Epithelial cell of proximal tubule (primary cell): ENCODE measurements at regions not wholly inside any gene's neighbourhood (a gene's known extent, or its start where the extent isn't known, plus 50 kb on each side); places are given as distances from the start of the nearest gene placed in this dataset.

ENCODE experiments used
- DNase-seq: peaks from one replicate; pipeline ENCODE4 v3.0.0-alpha.2; 2011; ENCODE audit warnings: low read depth
- H3K4me3 ChIP-seq: 2 replicates; pipeline ENCODE4 v1.5.1; 2011; ENCODE audit warnings: low read depth, mild to moderate bottlenecking, low read length
- CTCF ChIP-seq: conservative IDR thresholded peaks from 2 replicates; pipeline ENCODE4 v1.5.1; 2012; ENCODE audit warnings: low read depth, mild to moderate bottlenecking, low read length

- no peak for TF ChIP-seq CTCF
- H3K4me3 ChIP-seq: no peak overlapping the region
- DNase-seq: no peak
Measured at GRCh38 chr2:59021786-59022185, 780.7 kb upstream of the FANCL start.

GRCh38 chr2:59019566-59020159, 778.5 kb upstream of the FANCL start:
- DNase-seq: no peak
- TF ChIP-seq CTCF: no peak
- no peak overlapping the region for H3K4me3 ChIP-seq

- no peak for TF ChIP-seq CTCF
- no peak overlapping the region for H3K4me3 ChIP-seq
- no peak for DNase-seq
Measured at GRCh38 chr2:59018737-59019136, 777.6 kb upstream of the FANCL start.

- no peak for TF ChIP-seq CTCF
- H3K4me3 ChIP-seq: no peak overlapping the region
- no peak for DNase-seq
Measured at GRCh38 chr2:59015027-59015426, 773.9 kb upstream of the FANCL start.

- DNase-seq: no peak
- TF ChIP-seq CTCF: no peak
Measured at GRCh38 chr2:59012971-59013370, 771.8 kb upstream of the FANCL start.

GRCh38 chr2:59012234-59012633, 771.1 kb upstream of the FANCL start:
- no peak for DNase-seq
- H3K4me3 ChIP-seq: no peak overlapping the region
- no peak for TF ChIP-seq CTCF

More at GRCh38 chr2:59012971-59013370, 771.8 kb upstream of the FANCL start:
- no peak overlapping the region for H3K4me3 ChIP-seq

- no peak for TF ChIP-seq CTCF
- no peak for DNase-seq
- no peak overlapping the region for H3K4me3 ChIP-seq
Measured at GRCh38 chr2:59008950-59009349, 767.8 kb upstream of the FANCL start.
